CD14-positive monocyte (primary cell): ENCODE measurements at regions not wholly inside any gene's neighbourhood (a gene's known extent, or its start where the extent isn't known, plus 50 kb on each side); places are given as distances from the start of the nearest gene placed in this dataset.

Source experiments
- DNase-seq, 3 donors: peaks; one replicate each; pipeline ENCODE4 v3.0.0-alpha.2; 2011 to 2022
- H2AFZ ChIP-seq: 2 replicates; pipeline ENCODE4 v1.6.0; 2012; ENCODE audit warnings: mild to moderate bottlenecking, low read depth, low read length, inconsistent platforms; ENCODE audit not compliant: insufficient read depth, poor library complexity, severe bottlenecking
- H3K27ac ChIP-seq, 2 donors: 1 replicate in 1 of 2; 2 replicates in 1 of 2; pipeline ENCODE4 v1.5.1; 2012 to 2013; ENCODE audit warnings: low read length in 2 of 2, control low read depth in 1 of 2, inconsistent platforms in 1 of 2, low read depth in 1 of 2, mild to moderate bottlenecking in 1 of 2
- H3K27me3 ChIP-seq, 2 donors: one replicate each; pipeline versions ENCODE4 v1.6.0 to v1.6.1; 2011 to 2013; ENCODE audit warnings: low read length in 2 of 2; ENCODE audit not compliant: control insufficient read depth in 2 of 2, insufficient read depth in 2 of 2
- H3K36me3 ChIP-seq, 2 donors: replicated peaks in 1 of 2; 1 replicate in 1 of 2; 2 replicates in 1 of 2; pipeline versions ENCODE4 v1.5.1 to v1.6.1; 2012 to 2013; ENCODE audit warnings: low read length in 2 of 2, control low read depth in 1 of 2, inconsistent platforms in 1 of 2, mild to moderate bottlenecking in 1 of 2; ENCODE audit not compliant: insufficient read depth in 2 of 2, control insufficient read depth in 1 of 2
- H3K4me1 ChIP-seq, 2 donors: 1 replicate in 1 of 2; 2 replicates in 1 of 2; pipeline versions ENCODE4 v1.5.1 to v1.6.1; 2012 to 2013; ENCODE audit warnings: low read length in 2 of 2, control low read depth in 1 of 2, inconsistent platforms in 1 of 2, mild to moderate bottlenecking in 1 of 2, moderate library complexity in 1 of 2; ENCODE audit not compliant: insufficient read depth in 2 of 2, control insufficient read depth in 1 of 2
- H3K4me2 ChIP-seq: replicated peaks from 2 replicates; pipeline ENCODE3; 2012; ENCODE audit warnings: low read length, moderate library complexity, mild to moderate bottlenecking; ENCODE audit not compliant: poor library complexity, severe bottlenecking; ENCODE audit errors: extremely low read depth
- H3K4me3 ChIP-seq, 3 experiments: fragments of 200-600 bp in 1 of 3; sonication (generic) in 1 of 3; replicated peaks in 1 of 3; 1 replicate in 2 of 3; 2 replicates in 1 of 3; pipeline ENCODE4 v1.5.1; 2011 to 2013; ENCODE audit warnings: low read length in 3 of 3, mild to moderate bottlenecking in 3 of 3, control low read depth in 2 of 3, low read depth in 2 of 3, inconsistent platforms in 1 of 3, moderate library complexity in 1 of 3
- H3K79me2 ChIP-seq: 2 replicates; pipeline ENCODE4 v1.6.0; 2012; ENCODE audit warnings: mild to moderate bottlenecking, control low read depth, inconsistent platforms, low read length, moderate library complexity; ENCODE audit not compliant: insufficient read depth
- H3K9ac ChIP-seq: 2 replicates; pipeline ENCODE4 v1.6.0; 2017; ENCODE audit warnings: low read length, mild to moderate bottlenecking; ENCODE audit not compliant: insufficient read depth, poor library complexity, severe bottlenecking
- H3K9me3 ChIP-seq, 2 donors: replicated peaks in 1 of 2; 1 replicate in 1 of 2; 2 replicates in 1 of 2; pipeline versions ENCODE4 v1.5.1 to v1.6.1; 2012 to 2013; ENCODE audit warnings: low read length in 2 of 2, control low read depth in 1 of 2; ENCODE audit not compliant: control insufficient read depth in 1 of 2, insufficient read depth in 1 of 2
- H4K20me1 ChIP-seq: 2 replicates; pipeline ENCODE4 v1.6.0; 2012; ENCODE audit warnings: mild to moderate bottlenecking, low read length, control low read depth, moderate library complexity; ENCODE audit not compliant: insufficient read depth
- H3K27ac Mint-ChIP-seq, 7 donors: one replicate each; pipeline ENCODE4 v1.8.0; 2020; ENCODE audit warnings: mild to moderate bottlenecking in 7 of 7, mixed read lengths in 7 of 7, moderate library complexity in 6 of 7, inconsistent platforms in 2 of 7
- H3K27me3 Mint-ChIP-seq, 3 donors: one replicate each; pipeline ENCODE4 v1.8.0; 2021 to 2022; ENCODE audit warnings: low read depth in 3 of 3, mild to moderate bottlenecking in 3 of 3, mixed read lengths in 3 of 3, moderate library complexity in 3 of 3, inconsistent platforms in 1 of 3
- H3K36me3 Mint-ChIP-seq, 2 donors: one replicate each; pipeline ENCODE4 v1.8.0; 2020; ENCODE audit warnings: mixed read lengths in 2 of 2, inconsistent platforms in 1 of 2, mild to moderate bottlenecking in 1 of 2
- H3K4me1 Mint-ChIP-seq: one replicate; pipeline ENCODE4 v1.8.0; 2020; ENCODE audit warnings: mild to moderate bottlenecking, mixed read lengths
- H3K4me3 Mint-ChIP-seq, 2 donors: one replicate each; pipeline ENCODE4 v1.8.0; 2020; ENCODE audit warnings: mild to moderate bottlenecking in 2 of 2, mixed read lengths in 2 of 2, moderate library complexity in 1 of 2
- H3K9me3 Mint-ChIP-seq, 7 donors: one replicate each; pipeline ENCODE4 v1.8.0; 2020 to 2022; ENCODE audit warnings: mixed read lengths in 7 of 7, mild to moderate bottlenecking in 6 of 7, moderate library complexity in 6 of 7, inconsistent platforms in 2 of 7
- CTCF ChIP-seq: fragments of 200-600 bp; IDR thresholded peaks from one replicate; pipeline ENCODE4 v1.8.0; 2022; ENCODE audit warnings: antibody characterized with exemption, mild to moderate bottlenecking
- WGBS: methylation state at CpG from one replicate; pipeline ENCODE4 v1.1.5; 2013; ENCODE audit warnings: missing lambda C conversion rate; ENCODE audit not compliant: insufficient coverage; 5-methylcytosine and 5-hydroxymethylcytosine counted together
- intact Hi-C, 2 donors: fragments of 100-400 bp; cut with micrococcal nuclease; formaldehyde crosslinking; loops; one replicate each; pipeline versions ENCODE4 v1.15.0 to v1.15.1; 2023

GRCh38 chr18:22355598-22355997 is 62.1 kb downstream of the CTAGE1 start:
- Histone ChIP-seq H2AFZ (no peak overlapping the region), H3K27ac (no peak overlapping the region), H3K4me3 (no peak overlapping the region), H4K20me1 (no peaks in the 10 kb centered on the region), H3K4me1 (no peaks in the 10 kb centered on the region), H3K4me2 (no peak overlapping the region), H3K27me3 (peaks cover 4 to 10% of the 10 kb centered on the region in 2 donors), H3K79me2 (no peaks in the 10 kb centered on the region), H3K36me3 (no peaks in the 10 kb centered on the region), H3K9me3 (no peaks in the 10 kb centered on the region), H3K9ac (no peak overlapping the region)
- peaks cover 3 to 21% (median 9%) of the 10 kb centered on the region in 3 donors for H3K27me3 Mint-ChIP-seq
- no peak for DNase-seq
- no peaks in the 10 kb centered on the region for H3K4me1 Mint-ChIP-seq
- H3K4me3 Mint-ChIP-seq = no peak overlapping the region
- no peak for TF ChIP-seq CTCF
- 70% methylated on average over 3 of the region's 6 CpGs for WGBS
- H3K9me3 Mint-ChIP-seq = peaks cover 0 to 10% (median 3%) of the 10 kb centered on the region in 7 donors
- intact Hi-C loops = no loop called here
- no peaks in the 10 kb centered on the region for H3K36me3 Mint-ChIP-seq
- no peak overlapping the region for H3K27ac Mint-ChIP-seq

GRCh38 chr18:22355069-22355468 is 62.6 kb downstream of the CTAGE1 start:
- H3K27ac Mint-ChIP-seq = no peak overlapping the region
- H3K4me1 Mint-ChIP-seq = no peaks in the 10 kb centered on the region
- peaks cover 9 to 15% of the 10 kb centered on the region in 2 donors for H3K27me3 ChIP-seq
- no peak overlapping the region for H3K4me3 Mint-ChIP-seq
- no peak for TF ChIP-seq CTCF
- no peak overlapping the region for H3K9ac ChIP-seq
- H3K9me3 ChIP-seq = no peaks in the 10 kb centered on the region
- intact Hi-C loops = no loop called here
- no peak overlapping the region for H3K27ac ChIP-seq
- no peaks in the 10 kb centered on the region for H3K36me3 ChIP-seq
- H3K4me2 ChIP-seq = no peak overlapping the region
- H3K9me3 Mint-ChIP-seq = peaks cover 0 to 10% (median 3%) of the 10 kb centered on the region in 7 donors
- WGBS = 91% methylated on average over 5 of the region's 6 CpGs
- DNase-seq = no peak
- H3K4me3 ChIP-seq = no peak overlapping the region
- H2AFZ ChIP-seq = no peak overlapping the region
- H3K4me1 ChIP-seq = no peaks in the 10 kb centered on the region
- no peaks in the 10 kb centered on the region for H4K20me1 ChIP-seq
- peaks cover 8 to 25% (median 13%) of the 10 kb centered on the region in 3 donors for H3K27me3 Mint-ChIP-seq
- H3K36me3 Mint-ChIP-seq = no peaks in the 10 kb centered on the region
- H3K79me2 ChIP-seq = no peaks in the 10 kb centered on the region
